ENCODE measurements at regions not wholly inside any gene's neighbourhood (a gene's known extent, or its start where the extent isn't known, plus 50 kb on each side); places are given as distances from the start of the nearest gene placed in this dataset.

DNA sequence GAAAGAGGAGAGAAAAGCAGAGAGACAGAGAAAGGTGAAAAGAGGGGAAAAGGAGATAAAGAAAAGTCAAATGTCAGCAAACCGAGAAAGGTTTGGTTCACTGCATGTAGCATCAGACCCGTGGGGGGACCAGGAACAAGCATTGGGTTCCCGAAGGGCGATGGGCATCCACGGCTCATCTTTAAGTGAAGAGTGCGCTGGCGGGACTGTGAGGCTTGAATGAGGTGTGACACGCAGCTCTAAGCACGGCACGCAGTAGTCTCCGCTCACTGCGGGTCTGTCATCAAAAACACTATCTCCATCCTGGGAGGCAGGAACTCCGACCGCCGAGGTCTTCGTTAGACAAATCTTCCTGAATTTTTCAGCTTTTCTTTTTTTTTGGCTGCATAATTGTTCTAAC is 173.4 kb upstream of the PFKP start:
- no peaks in the 10 kb centered on the region for H3K36me3 ChIP-seq
- TF ChIP-seq CTCF (IDR thresholded peaks at IDR 0.05; ENCODE audit: borderline replicate concordance): no peak
- no peak for DNase-seq
- intact Hi-C loops (cut with micrococcal nuclease): no loop called here
- H3K4me1 ChIP-seq: no peaks in the 10 kb centered on the region
- no peaks in the 10 kb centered on the region for H3K9me3 ChIP-seq (replicated peaks)
- no peak overlapping the region for H3K27ac ChIP-seq (replicated peaks)
- no peak overlapping the region for H3K4me3 ChIP-seq
- H3K27me3 ChIP-seq (ENCODE audit: low read depth): peaks cover 55% of the 10 kb centered on the region

DNA sequence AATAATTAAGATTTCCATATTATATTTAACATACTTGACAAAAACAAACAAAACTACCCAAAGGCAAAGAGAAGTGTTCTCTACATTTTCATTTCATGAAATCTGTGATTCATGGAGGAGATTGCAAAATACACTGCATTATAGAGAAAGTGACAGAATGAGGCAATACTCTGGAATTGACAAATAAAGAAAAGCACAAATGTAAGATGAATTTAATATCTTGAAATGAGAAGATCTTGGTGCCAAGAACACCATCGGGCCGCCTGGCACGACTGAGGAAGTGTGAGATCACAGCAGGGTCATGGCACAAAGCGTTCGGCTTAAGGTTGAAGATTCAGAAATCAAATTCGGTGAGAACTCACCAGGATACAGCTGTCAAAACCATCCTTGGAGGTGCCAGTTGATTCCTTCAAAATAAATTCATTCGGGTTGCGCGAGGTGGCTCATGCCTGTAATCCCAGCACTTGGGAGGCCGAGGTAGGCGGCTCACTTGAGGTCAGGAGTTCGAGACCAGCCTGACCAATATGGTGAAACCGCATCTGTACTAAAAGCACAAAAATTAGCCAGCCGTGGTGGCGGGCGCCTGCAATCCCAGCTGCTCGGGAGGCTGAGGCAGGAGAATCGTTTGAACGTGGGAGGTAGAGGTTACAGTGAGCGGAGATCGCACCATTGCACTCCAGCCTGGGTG is 174.0 kb upstream of the PFKP start:
- DNase-seq: no peak
- no peak for TF ChIP-seq CTCF (IDR thresholded peaks at IDR 0.05; ENCODE audit: borderline replicate concordance)
- Histone ChIP-seq H3K4me3 (no peak overlapping the region), H3K9me3 (replicated peaks) (no peaks in the 10 kb centered on the region), H3K36me3 (no peaks in the 10 kb centered on the region), H3K27me3 (ENCODE audit: low read depth) (peaks cover 54% of the 10 kb centered on the region), H3K27ac (replicated peaks) (no peak overlapping the region), H3K4me1 (no peaks in the 10 kb centered on the region)
- intact Hi-C loops (cut with micrococcal nuclease): no loop called here

DNA sequence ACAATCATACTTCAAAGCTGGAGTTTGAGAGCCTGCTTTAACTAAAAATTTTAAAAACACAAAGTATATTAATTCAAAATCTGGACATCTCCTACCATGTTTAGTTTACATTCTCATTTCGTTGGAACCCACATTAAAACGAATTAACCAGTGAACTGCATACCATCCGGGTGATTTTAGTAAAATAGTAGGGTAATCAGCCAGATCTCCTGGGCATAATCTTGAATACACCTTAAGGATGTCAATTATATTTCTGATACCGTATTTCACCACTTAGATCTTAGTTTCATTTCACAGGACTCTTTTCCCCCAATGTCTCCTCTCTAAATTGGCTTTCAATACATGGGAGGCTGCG is 175.6 kb upstream of the PFKP start:
- intact Hi-C loops (cut with micrococcal nuclease): no loop called here
- DNase-seq: no peak
- Histone ChIP-seq H3K36me3 (no peaks in the 10 kb centered on the region), H3K27me3 (ENCODE audit: low read depth) (peaks cover 62% of the 10 kb centered on the region), H3K27ac (replicated peaks) (no peak overlapping the region), H3K4me1 (no peaks in the 10 kb centered on the region), H3K9me3 (replicated peaks) (no peaks in the 10 kb centered on the region), H3K4me3 (no peak overlapping the region)
- no peak for TF ChIP-seq CTCF (IDR thresholded peaks at IDR 0.05; ENCODE audit: borderline replicate concordance)

DNA sequence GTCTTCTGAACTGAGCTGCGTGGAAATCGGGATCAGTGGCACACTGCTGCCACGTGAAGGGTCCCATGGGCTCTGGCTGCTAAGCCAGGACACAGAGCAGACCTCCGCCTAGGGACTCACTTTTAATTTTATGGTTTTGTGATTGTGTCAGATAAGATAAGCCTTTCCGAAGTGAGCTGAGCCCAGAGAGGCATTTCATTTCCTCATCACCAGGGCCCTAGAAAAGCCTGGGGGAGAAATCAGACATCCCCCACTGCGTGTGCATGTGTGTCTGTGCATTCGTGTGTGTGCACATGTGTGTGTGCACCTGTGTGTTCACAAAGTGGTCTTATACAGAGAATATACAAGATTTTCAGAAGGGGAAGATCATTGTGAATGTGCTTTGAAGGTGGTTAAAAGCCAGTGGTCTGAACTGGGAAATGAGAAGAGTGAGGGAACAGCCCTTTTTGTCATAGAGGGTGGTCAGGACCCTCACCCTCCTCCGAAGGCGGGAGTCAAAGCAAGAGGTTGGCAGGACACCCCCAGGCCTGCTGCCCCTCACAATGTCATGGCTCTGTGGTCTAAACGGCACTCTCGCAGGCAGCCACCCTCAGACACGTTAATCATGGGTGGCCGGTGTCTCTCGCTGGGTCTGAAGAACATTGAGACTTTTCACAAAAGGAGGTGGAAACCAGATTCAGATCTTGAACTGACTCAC is 176.1 kb upstream of the PFKP start:
- H3K4me1 ChIP-seq: no peaks in the 10 kb centered on the region
- no peak for DNase-seq
- intact Hi-C loops (cut with micrococcal nuclease): no loop called here
- TF ChIP-seq CTCF (IDR thresholded peaks at IDR 0.05; ENCODE audit: borderline replicate concordance): no peak
- peaks cover 67% of the 10 kb centered on the region for H3K27me3 ChIP-seq (ENCODE audit: low read depth)
- no peaks in the 10 kb centered on the region for H3K9me3 ChIP-seq (replicated peaks)
- H3K36me3 ChIP-seq: no peaks in the 10 kb centered on the region
- no peak overlapping the region for H3K27ac ChIP-seq (replicated peaks)
- no peak overlapping the region for H3K4me3 ChIP-seq

DNA sequence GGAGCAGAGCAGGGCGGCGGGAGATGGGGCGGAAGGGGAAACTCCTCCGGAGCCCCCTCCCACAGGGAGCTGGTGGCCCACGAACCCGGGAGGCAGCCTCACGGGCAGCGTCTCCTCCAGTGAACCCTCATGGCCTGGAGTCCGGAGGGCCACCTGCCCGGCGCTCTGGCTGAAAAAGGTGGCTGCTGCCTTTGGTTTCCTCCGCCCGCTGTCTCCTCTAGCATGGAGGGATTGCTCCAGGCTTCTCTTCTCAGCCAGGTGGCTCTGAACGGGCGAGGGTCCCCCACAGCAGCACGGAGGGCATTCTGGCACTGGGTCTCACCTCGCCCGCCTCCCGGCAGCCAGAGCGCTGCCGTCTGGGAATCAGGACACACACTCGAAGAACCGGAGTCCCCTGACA is 177.3 kb upstream of the PFKP start:
- H3K4me3 ChIP-seq: no peak overlapping the region
- no peak for TF ChIP-seq CTCF (IDR thresholded peaks at IDR 0.05; ENCODE audit: borderline replicate concordance)
- intact Hi-C loops (cut with micrococcal nuclease): no loop called here

More for the DNA sequence above, 177.3 kb upstream of the PFKP start:
- H3K9me3 ChIP-seq (replicated peaks): no peaks in the 10 kb centered on the region
- H3K4me1 ChIP-seq: no peaks in the 10 kb centered on the region
- no peak for DNase-seq
- H3K27me3 ChIP-seq (ENCODE audit: low read depth): peaks cover 64% of the 10 kb centered on the region
- H3K36me3 ChIP-seq: no peaks in the 10 kb centered on the region
- H3K27ac ChIP-seq (replicated peaks): no peak overlapping the region

Data from left ventricle myocardium inferior (tissue), 1 donor.